ENCODE measurements at regions not wholly inside any gene's neighbourhood (a gene's known extent, or its start where the extent isn't known, plus 50 kb on each side); places are given as distances from the start of the nearest gene placed in this dataset.

- Histone ChIP-seq H3K27me3 (no peaks in the 10 kb centered on the region), H3K36me3 (no peaks in the 10 kb centered on the region), H3K4me3 (no peak overlapping the region), H3K27ac (replicated peaks in 1 of 4) (no peak overlapping the region), H3K4me1 (no peaks in the 10 kb centered on the region), H3K9me3 (no peaks in the 10 kb centered on the region)
- TF ChIP-seq POLR2A (IDR thresholded peaks at IDR 0.05; ENCODE audit: low read depth) (no peak), EP300 (IDR thresholded peaks at IDR 0.05) (no peak), POLR2AphosphoS5 (IDR thresholded peaks at IDR 0.05) (no peak)
- TF ChIP-seq, protein P1, sequence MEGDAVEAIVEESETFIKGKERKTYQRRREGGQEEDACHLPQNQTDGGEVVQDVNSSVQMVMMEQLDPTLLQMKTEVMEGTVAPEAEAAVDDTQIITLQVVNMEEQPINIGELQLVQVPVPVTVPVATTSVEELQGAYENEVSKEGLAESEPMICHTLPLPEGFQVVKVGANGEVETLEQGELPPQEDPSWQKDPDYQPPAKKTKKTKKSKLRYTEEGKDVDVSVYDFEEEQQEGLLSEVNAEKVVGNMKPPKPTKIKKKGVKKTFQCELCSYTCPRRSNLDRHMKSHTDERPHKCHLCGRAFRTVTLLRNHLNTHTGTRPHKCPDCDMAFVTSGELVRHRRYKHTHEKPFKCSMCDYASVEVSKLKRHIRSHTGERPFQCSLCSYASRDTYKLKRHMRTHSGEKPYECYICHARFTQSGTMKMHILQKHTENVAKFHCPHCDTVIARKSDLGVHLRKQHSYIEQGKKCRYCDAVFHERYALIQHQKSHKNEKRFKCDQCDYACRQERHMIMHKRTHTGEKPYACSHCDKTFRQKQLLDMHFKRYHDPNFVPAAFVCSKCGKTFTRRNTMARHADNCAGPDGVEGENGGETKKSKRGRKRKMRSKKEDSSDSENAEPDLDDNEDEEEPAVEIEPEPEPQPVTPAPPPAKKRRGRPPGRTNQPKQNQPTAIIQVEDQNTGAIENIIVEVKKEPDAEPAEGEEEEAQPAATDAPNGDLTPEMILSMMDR (IDR thresholded peaks at IDR 0.05): no peak
- 56% methylated on average over 3 of the region's 3 CpGs for WGBS
- DNase-seq (ENCODE audit: extremely low spot score): no peak
- intact Hi-C loops (cut with DNase I): no loop called here
Measured at GRCh38 chr17:55969562-55970324, 183.5 kb upstream of the ANKFN1 start.

GRCh38 chr17:55978578-55978977 is 174.7 kb upstream of the ANKFN1 start:
- no peak overlapping the region for H3K27ac ChIP-seq (replicated peaks in 1 of 4)
- H3K9me3 ChIP-seq: no peaks in the 10 kb centered on the region
- no peak overlapping the region for H3K4me3 ChIP-seq
- DNase-seq (ENCODE audit: extremely low spot score): no peak
- TF ChIP-seq, protein P1 (IDR thresholded peaks at IDR 0.05): no peak
- no peak for TF ChIP-seq EP300 (IDR thresholded peaks at IDR 0.05)
- TF ChIP-seq POLR2AphosphoS5 (IDR thresholded peaks at IDR 0.05): no peak
- TF ChIP-seq POLR2A (IDR thresholded peaks at IDR 0.05; ENCODE audit: low read depth): no peak
- H3K4me1 ChIP-seq: no peaks in the 10 kb centered on the region
- intact Hi-C loops (cut with DNase I): no loop called here
- H3K36me3 ChIP-seq: no peaks in the 10 kb centered on the region
- WGBS: 83% methylated on average over 1 of the region's 1 CpG
- no peaks in the 10 kb centered on the region for H3K27me3 ChIP-seq

DNA sequence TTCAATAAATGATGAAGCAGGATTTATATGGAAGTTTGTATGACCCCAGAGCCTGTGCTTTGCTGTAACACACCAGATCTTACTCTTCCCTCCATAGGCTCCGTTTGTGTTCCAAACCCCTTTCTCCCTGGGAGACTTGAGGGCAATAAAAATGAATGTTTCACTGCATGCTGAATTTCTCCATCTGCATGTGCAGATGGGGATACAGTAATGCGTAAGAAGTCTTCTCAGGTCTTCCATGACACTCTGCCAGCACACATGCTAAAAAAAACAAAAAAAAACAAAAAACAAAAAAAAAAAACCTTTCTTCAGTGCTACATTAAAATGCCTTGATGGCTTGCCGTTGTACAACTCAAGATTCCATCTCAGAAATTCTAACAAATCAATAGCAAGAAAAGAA is 170.2 kb upstream of the ANKFN1 start:
- Histone ChIP-seq H3K36me3 (no peaks in the 10 kb centered on the region), H3K9me3 (no peaks in the 10 kb centered on the region), H3K27me3 (no peaks in the 10 kb centered on the region), H3K27ac (replicated peaks in 1 of 4) (no peak overlapping the region), H3K4me1 (no peaks in the 10 kb centered on the region), H3K4me3 (no peak overlapping the region)
- WGBS: 86% methylated on average over 3 of the region's 3 CpGs
- intact Hi-C loops (cut with DNase I): no loop called here
- TF ChIP-seq EP300 (IDR thresholded peaks at IDR 0.05) (no peak), POLR2A (IDR thresholded peaks at IDR 0.05; ENCODE audit: low read depth) (no peak)
- no peak for DNase-seq (ENCODE audit: extremely low spot score)

- intact Hi-C loops (cut with DNase I): no loop called here
- Histone ChIP-seq H3K4me3 (no peak overlapping the region), H3K4me1 (no peaks in the 10 kb centered on the region), H3K27ac (replicated peaks in 1 of 4) (no peak overlapping the region), H3K36me3 (no peaks in the 10 kb centered on the region), H3K9me3 (no peaks in the 10 kb centered on the region), H3K27me3 (peaks cover 0 to 9% (median 0%) of the 10 kb centered on the region in 4 donors)
- WGBS: 76% methylated on average over 4 of the region's 4 CpGs
- no peak for DNase-seq (ENCODE audit: extremely low spot score)
- TF ChIP-seq POLR2AphosphoS5 (IDR thresholded peaks at IDR 0.05) (no peak), EP300 (IDR thresholded peaks at IDR 0.05) (no peak), POLR2A (IDR thresholded peaks at IDR 0.05; ENCODE audit: low read depth) (no peak)
- TF ChIP-seq, protein P1 (IDR thresholded peaks at IDR 0.05): no peak
Measured at GRCh38 chr17:55986817-55987216, 166.5 kb upstream of the ANKFN1 start.

DNA sequence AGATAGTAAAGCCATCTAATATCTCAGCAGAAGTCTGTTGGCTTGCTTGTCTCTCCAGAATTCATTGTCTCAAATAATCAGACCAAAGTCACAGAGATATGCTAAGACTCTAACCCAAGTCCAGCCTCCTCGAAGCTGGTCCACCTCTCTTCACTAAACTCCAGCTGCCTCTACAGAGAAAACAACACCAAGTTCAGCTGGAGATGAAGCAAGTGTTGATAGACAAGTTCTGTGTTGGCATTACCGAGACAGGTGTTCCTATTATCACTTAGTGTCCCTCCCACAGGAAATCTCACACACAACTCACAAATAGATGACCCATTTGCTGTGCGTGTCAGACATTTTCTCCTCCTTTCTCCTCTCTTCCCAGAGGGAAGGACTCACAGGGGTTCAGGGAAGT is 164.4 kb upstream of the ANKFN1 start:
- TF ChIP-seq POLR2A (IDR thresholded peaks at IDR 0.05; ENCODE audit: low read depth): no peak
- Histone ChIP-seq H3K36me3 (no peaks in the 10 kb centered on the region), H3K27ac (replicated peaks in 1 of 4) (no peak overlapping the region), H3K9me3 (no peaks in the 10 kb centered on the region), H3K4me3 (no peak overlapping the region), H3K27me3 (peaks cover 0 to 9% (median 0%) of the 10 kb centered on the region in 4 donors), H3K4me1 (no peaks in the 10 kb centered on the region)
- WGBS: 42% methylated on average over 3 of the region's 3 CpGs
- DNase-seq (ENCODE audit: extremely low spot score): no peak
- intact Hi-C loops (cut with DNase I): no loop called here
